OCI-LY7 (cell line): ENCODE measurements at regions not wholly inside any gene's neighbourhood (a gene's known extent, or its start where the extent isn't known, plus 50 kb on each side); places are given as distances from the start of the nearest gene placed in this dataset.

ENCODE experiments used
- BruUV-seq: library from RNA; stranded (reverse); fragments of 400-500 nt; replicated peaks from 2 replicates; lab custom pipeline; 2021; lab: Mats Ljungman, UMichigan
- CTCF ChIA-PET: fragments of 300-600 bp; sonication (Branson Sonifier 250); formaldehyde crosslinking; loops from one replicate; lab custom pipeline; 2022; ENCODE audit warnings: antibody characterized with exemption; ENCODE audit not compliant: unreplicated experiment; lab: Charles Lee
- POLR2A ChIA-PET: fragments of 300-600 bp; sonication (Branson Sonifier 250); formaldehyde crosslinking; loops from one replicate; lab custom pipeline; 2022; ENCODE audit warnings: antibody characterized with exemption; lab: Charles Lee
- DNase-seq: peaks from one replicate; pipeline ENCODE4 v3.0.0-alpha.2; 2015; ENCODE audit warnings: low spot score
- H2AFZ ChIP-seq: fragments of 200-600 bp; sonication (generic), shearing (Covaris generic); 2 replicates; pipeline ENCODE4 v1.6.1; 2014; ENCODE audit warnings: mild to moderate bottlenecking, antibody characterized with exemption, low read length, moderate library complexity
- H3K27ac ChIP-seq: fragments of 200-600 bp; sonication (generic); 2 replicates; pipeline ENCODE4 v1.5.1; 2014; ENCODE audit warnings: mixed run types, low read depth, mild to moderate bottlenecking, moderate library complexity, low read length, inconsistent platforms; ENCODE audit not compliant: poor library complexity, severe bottlenecking
- H3K36me3 ChIP-seq: fragments of 200-600 bp; sonication (generic); 2 replicates; pipeline ENCODE4 v1.6.1; 2014; ENCODE audit warnings: mild to moderate bottlenecking, antibody characterized with exemption, low read length, moderate library complexity, mixed read lengths; ENCODE audit not compliant: insufficient read depth
- H3K4me1 ChIP-seq: fragments of 200-600 bp; sonication (generic); 2 replicates; pipeline ENCODE4 v1.5.1; 2014; ENCODE audit warnings: mild to moderate bottlenecking, low read length; ENCODE audit not compliant: insufficient read depth, poor library complexity, severe bottlenecking
- H3K4me2 ChIP-seq: fragments of 200-600 bp; sonication (generic); 2 replicates; pipeline ENCODE4 v1.6.1; 2014; ENCODE audit warnings: mild to moderate bottlenecking, low read length
- H3K4me3 ChIP-seq: fragments of 200-600 bp; sonication (generic); 2 replicates; pipeline ENCODE4 v1.5.1; 2014; ENCODE audit warnings: mild to moderate bottlenecking, low read depth, low read length; ENCODE audit not compliant: poor library complexity, severe bottlenecking
- H3K79me2 ChIP-seq: fragments of 200-600 bp; sonication (generic); 2 replicates; pipeline ENCODE4 v1.6.1; 2016; ENCODE audit warnings: low read depth, mild to moderate bottlenecking, low read length, moderate library complexity, mixed read lengths; ENCODE audit not compliant: insufficient read depth
- H3K9me2 ChIP-seq: fragments of 200-600 bp; sonication (generic); 2 replicates; pipeline ENCODE4 v1.6.1; 2016; ENCODE audit warnings: mild to moderate bottlenecking, low read length, mixed read lengths; ENCODE audit not compliant: insufficient read depth
- H3K9me3 ChIP-seq: fragments of 200-600 bp; sonication (generic); 2 replicates; pipeline ENCODE4 v1.6.1; 2014; ENCODE audit warnings: mild to moderate bottlenecking, mixed run types, low read length, mixed read lengths
- H4K20me1 ChIP-seq: fragments of 200-600 bp; sonication (generic); 2 replicates; pipeline ENCODE4 v1.6.1; 2014; ENCODE audit warnings: mild to moderate bottlenecking, antibody characterized with exemption, low read length, moderate library complexity, mixed read lengths; ENCODE audit not compliant: insufficient read depth
- CTCF ChIP-seq: fragments of 200-600 bp; sonication (generic); conservative IDR thresholded peaks from 2 replicates; pipeline ENCODE4 v1.5.1; 2014; ENCODE audit warnings: mild to moderate bottlenecking, antibody characterized with exemption, low read length, moderate library complexity, mixed read lengths
- EZH2phosphoT487 ChIP-seq: fragments of 200-600 bp; sonication (generic); IDR thresholded peaks from 2 replicates; pipeline ENCODE4 v1.6.1; 2018; ENCODE audit warnings: low read depth, borderline replicate concordance, mild to moderate bottlenecking, mixed run types, antibody characterized with exemption, low read length, moderate library complexity, mixed read lengths
- intact Hi-C: fragments of 100-400 bp; cut with micrococcal nuclease; formaldehyde crosslinking; loops from one replicate; pipeline ENCODE4 v1.10.0; 2022; ENCODE audit not compliant: unreplicated experiment

GRCh38 chr2:16181741-16182090 is 241.4 kb downstream of the MYCN start:
- no peaks in the 10 kb centered on the region for H3K36me3 ChIP-seq
- H4K20me1 ChIP-seq, result no peaks in the 10 kb centered on the region
- intact Hi-C loops, result no loop called here
- H3K79me2 ChIP-seq, result no peaks in the 10 kb centered on the region
- no peak for DNase-seq
- no TSS peak for BruUV-seq
- ChIA-PET CTCF (no interaction called here), POLR2A (no interaction called here)
- no peak overlapping the region for H3K27ac ChIP-seq
- H3K9me3 ChIP-seq, result no peaks in the 10 kb centered on the region
- H3K4me1 ChIP-seq, result no peaks in the 10 kb centered on the region
- H3K4me2 ChIP-seq, result no peak overlapping the region
- no peak overlapping the region for H2AFZ ChIP-seq
- TF ChIP-seq CTCF, result no peak
- no peak for TF ChIP-seq EZH2phosphoT487
- no peaks in the 10 kb centered on the region for H3K9me2 ChIP-seq
- H3K4me3 ChIP-seq, result no peak overlapping the region

- H4K20me1 ChIP-seq, result no peaks in the 10 kb centered on the region
- H3K9me2 ChIP-seq, result no peaks in the 10 kb centered on the region
- no peaks in the 10 kb centered on the region for H3K4me1 ChIP-seq
- H3K27ac ChIP-seq, result no peak overlapping the region
- H2AFZ ChIP-seq, result no peak overlapping the region
- no TSS peak for BruUV-seq
- no peak overlapping the region for H3K4me3 ChIP-seq
- no peaks in the 10 kb centered on the region for H3K79me2 ChIP-seq
- no peak for DNase-seq
- ChIA-PET POLR2A (no interaction called here), CTCF (no interaction called here)
- TF ChIP-seq CTCF, result no peak
- no peak for TF ChIP-seq EZH2phosphoT487
- intact Hi-C loops, result no loop called here
- H3K36me3 ChIP-seq, result no peaks in the 10 kb centered on the region
- no peak overlapping the region for H3K4me2 ChIP-seq
- no peaks in the 10 kb centered on the region for H3K9me3 ChIP-seq
These were observed 240.9 kb downstream of the MYCN start for GRCh38 chr2:16181062-16181740.

GRCh38 chr2:16180631-16181030 is 240.3 kb downstream of the MYCN start:
- Histone ChIP-seq H3K4me2 (no peak overlapping the region), H3K4me1 (no peaks in the 10 kb centered on the region), H3K9me3 (no peaks in the 10 kb centered on the region), H3K79me2 (no peaks in the 10 kb centered on the region), H2AFZ (no peak overlapping the region), H3K36me3 (no peaks in the 10 kb centered on the region), H3K4me3 (no peak overlapping the region), H4K20me1 (no peaks in the 10 kb centered on the region), H3K9me2 (no peaks in the 10 kb centered on the region), H3K27ac (no peak overlapping the region)
- CTCF ChIA-PET, result no interaction called here
- DNase-seq, result no peak
- intact Hi-C loops, result no loop called here
- POLR2A ChIA-PET, result no interaction called here
- TF ChIP-seq CTCF, result no peak
- TF ChIP-seq EZH2phosphoT487, result no peak
- BruUV-seq, result no TSS peak
